DOHH2 (cell line): ENCODE measurements at regions not wholly inside any gene's neighbourhood (a gene's known extent, or its start where the extent isn't known, plus 50 kb on each side); places are given as distances from the start of the nearest gene placed in this dataset.

Experiments
- H3F3A ChIP-seq: fragments of 200-600 bp; sonication (generic), shearing (Covaris generic); 2 replicates; pipeline ENCODE4 v1.6.0; 2016; ENCODE audit warnings: antibody characterized with exemption, mild to moderate bottlenecking; ENCODE audit not compliant: control insufficient read depth, insufficient read depth
- H3K27ac ChIP-seq: fragments of 200-600 bp; sonication (generic); 2 replicates; pipeline ENCODE4 v1.5.1; 2014; ENCODE audit warnings: low read depth, mild to moderate bottlenecking, low read length, moderate library complexity
- H3K27me3 ChIP-seq: fragments of 200-600 bp; sonication (generic); 2 replicates; pipeline ENCODE4 v1.6.1; 2014; ENCODE audit warnings: mild to moderate bottlenecking, low read length, mixed read lengths; ENCODE audit not compliant: control insufficient read depth
- H3K36me3 ChIP-seq: fragments of 200-600 bp; sonication (generic); 2 replicates; pipeline ENCODE4 v1.6.1; 2014; ENCODE audit warnings: mild to moderate bottlenecking, low read length, moderate library complexity, mixed read lengths; ENCODE audit not compliant: control insufficient read depth
- H3K4me1 ChIP-seq: fragments of 200-600 bp; sonication (generic); 2 replicates; pipeline ENCODE4 v1.6.1; 2014; ENCODE audit warnings: mild to moderate bottlenecking, low read length, mixed read lengths; ENCODE audit not compliant: control insufficient read depth
- H3K4me2 ChIP-seq: fragments of 200-600 bp; sonication (generic); 2 replicates; pipeline ENCODE4 v1.6.0; 2014; ENCODE audit warnings: mild to moderate bottlenecking, low read length, moderate library complexity
- H3K4me3 ChIP-seq: fragments of 200-600 bp; sonication (generic); 2 replicates; pipeline ENCODE4 v1.5.1; 2014; ENCODE audit warnings: mild to moderate bottlenecking, low read length, mixed read lengths
- H3K79me2 ChIP-seq: fragments of 200-600 bp; sonication (generic); 2 replicates; pipeline ENCODE4 v1.6.1; 2014; ENCODE audit warnings: mild to moderate bottlenecking, low read length, mixed read lengths; ENCODE audit not compliant: control insufficient read depth
- H3K9me2 ChIP-seq: fragments of 200-600 bp; sonication (generic); replicated peaks from 2 replicates; pipeline ENCODE4 v1.6.1; 2014; ENCODE audit warnings: mild to moderate bottlenecking, low read length, mixed read lengths; ENCODE audit not compliant: control insufficient read depth
- H3K9me3 ChIP-seq: fragments of 200-600 bp; sonication (generic); 2 replicates; pipeline ENCODE4 v1.6.1; 2014; ENCODE audit warnings: antibody characterized with exemption, low read length, mixed read lengths; ENCODE audit not compliant: control insufficient read depth, insufficient read depth
- H4K20me1 ChIP-seq: fragments of 200-600 bp; sonication (generic); 2 replicates; pipeline ENCODE4 v1.6.0; 2014; ENCODE audit warnings: low read depth, mild to moderate bottlenecking, antibody characterized with exemption, low read length, moderate library complexity; ENCODE audit not compliant: control insufficient read depth, insufficient read depth
- EZH2phosphoT487 ChIP-seq: fragments of 200-600 bp; sonication (generic); IDR thresholded peaks from 2 replicates; pipeline ENCODE4 v1.6.1; 2017; ENCODE audit warnings: borderline replicate concordance, mild to moderate bottlenecking, antibody characterized with exemption, low read length, moderate library complexity, mixed read lengths
- TF ChIP-seq, protein P1 (sequence below): fragments of 200-600 bp; sonication (generic); IDR thresholded peaks from one replicate; pipeline ENCODE4 v1.5.1; 2014; ENCODE audit warnings: antibody characterized with exemption, mild to moderate bottlenecking, low read depth, low read length; ENCODE audit not compliant: poor library complexity, severe bottlenecking

DNA sequence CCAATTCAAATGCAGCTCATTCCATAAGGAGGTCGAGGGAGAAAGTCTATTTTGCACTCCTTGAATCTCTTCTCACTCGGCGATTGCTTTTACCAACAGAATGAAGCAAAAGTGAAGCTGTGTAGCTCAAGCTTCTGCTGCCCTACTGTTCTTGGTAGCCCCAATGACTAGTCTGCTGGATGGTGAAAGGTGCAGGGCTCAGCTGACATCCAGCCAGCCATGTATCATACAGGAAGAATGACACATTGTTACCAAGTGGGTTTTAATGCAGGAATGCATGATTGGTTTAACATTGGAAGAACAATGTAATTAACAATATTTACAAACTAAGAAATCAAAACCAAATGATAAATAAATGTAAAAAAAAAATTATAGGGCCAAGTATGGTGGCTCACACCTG is 286.2 kb upstream of the HSFY2 start:
- H3K9me2 ChIP-seq, result no peaks in the 10 kb centered on the region
- no peak overlapping the region for H3K4me2 ChIP-seq
- H3K79me2 ChIP-seq, result no peaks in the 10 kb centered on the region
- no peaks in the 10 kb centered on the region for H3K36me3 ChIP-seq
- no peak for TF ChIP-seq EZH2phosphoT487
- TF ChIP-seq, protein P1, sequence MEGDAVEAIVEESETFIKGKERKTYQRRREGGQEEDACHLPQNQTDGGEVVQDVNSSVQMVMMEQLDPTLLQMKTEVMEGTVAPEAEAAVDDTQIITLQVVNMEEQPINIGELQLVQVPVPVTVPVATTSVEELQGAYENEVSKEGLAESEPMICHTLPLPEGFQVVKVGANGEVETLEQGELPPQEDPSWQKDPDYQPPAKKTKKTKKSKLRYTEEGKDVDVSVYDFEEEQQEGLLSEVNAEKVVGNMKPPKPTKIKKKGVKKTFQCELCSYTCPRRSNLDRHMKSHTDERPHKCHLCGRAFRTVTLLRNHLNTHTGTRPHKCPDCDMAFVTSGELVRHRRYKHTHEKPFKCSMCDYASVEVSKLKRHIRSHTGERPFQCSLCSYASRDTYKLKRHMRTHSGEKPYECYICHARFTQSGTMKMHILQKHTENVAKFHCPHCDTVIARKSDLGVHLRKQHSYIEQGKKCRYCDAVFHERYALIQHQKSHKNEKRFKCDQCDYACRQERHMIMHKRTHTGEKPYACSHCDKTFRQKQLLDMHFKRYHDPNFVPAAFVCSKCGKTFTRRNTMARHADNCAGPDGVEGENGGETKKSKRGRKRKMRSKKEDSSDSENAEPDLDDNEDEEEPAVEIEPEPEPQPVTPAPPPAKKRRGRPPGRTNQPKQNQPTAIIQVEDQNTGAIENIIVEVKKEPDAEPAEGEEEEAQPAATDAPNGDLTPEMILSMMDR, result no peak
- no peaks in the 10 kb centered on the region for H3F3A ChIP-seq
- no peak overlapping the region for H3K27ac ChIP-seq
- no peaks in the 10 kb centered on the region for H3K9me3 ChIP-seq
- H3K27me3 ChIP-seq, result no peaks in the 10 kb centered on the region
- no peak overlapping the region for H3K4me3 ChIP-seq
- H4K20me1 ChIP-seq, result no peaks in the 10 kb centered on the region
- H3K4me1 ChIP-seq, result no peaks in the 10 kb centered on the region

GRCh38 chrY:19058831-19059370 is 285.4 kb upstream of the HSFY2 start:
- Histone ChIP-seq H3K36me3 (no peaks in the 10 kb centered on the region), H3K27ac (no peak overlapping the region), H3F3A (no peaks in the 10 kb centered on the region), H3K4me2 (no peak overlapping the region), H4K20me1 (no peaks in the 10 kb centered on the region), H3K9me2 (no peaks in the 10 kb centered on the region), H3K4me3 (no peak overlapping the region), H3K27me3 (no peaks in the 10 kb centered on the region), H3K9me3 (no peaks in the 10 kb centered on the region), H3K4me1 (no peaks in the 10 kb centered on the region), H3K79me2 (no peaks in the 10 kb centered on the region)
- TF ChIP-seq, protein P1, result no peak
- TF ChIP-seq EZH2phosphoT487, result no peak

- H3K4me2 ChIP-seq, result no peak overlapping the region
- TF ChIP-seq, protein P1, result no peak
- no peak for TF ChIP-seq EZH2phosphoT487
- no peak overlapping the region for H3K27ac ChIP-seq
- H3K79me2 ChIP-seq, result no peaks in the 10 kb centered on the region
- no peaks in the 10 kb centered on the region for H3K36me3 ChIP-seq
- H3K9me2 ChIP-seq, result no peaks in the 10 kb centered on the region
- H3F3A ChIP-seq, result no peaks in the 10 kb centered on the region
- no peaks in the 10 kb centered on the region for H3K27me3 ChIP-seq
- H3K9me3 ChIP-seq, result no peaks in the 10 kb centered on the region
- no peak overlapping the region for H3K4me3 ChIP-seq
- no peaks in the 10 kb centered on the region for H4K20me1 ChIP-seq
- no peaks in the 10 kb centered on the region for H3K4me1 ChIP-seq
These were observed 282.6 kb upstream of the HSFY2 start for GRCh38 chrY:19056138-19056469.
